ENCODE measurements at regions not wholly inside any gene's neighbourhood (a gene's known extent, or its start where the extent isn't known, plus 50 kb on each side); places are given as distances from the start of the nearest gene placed in this dataset.

DNA sequence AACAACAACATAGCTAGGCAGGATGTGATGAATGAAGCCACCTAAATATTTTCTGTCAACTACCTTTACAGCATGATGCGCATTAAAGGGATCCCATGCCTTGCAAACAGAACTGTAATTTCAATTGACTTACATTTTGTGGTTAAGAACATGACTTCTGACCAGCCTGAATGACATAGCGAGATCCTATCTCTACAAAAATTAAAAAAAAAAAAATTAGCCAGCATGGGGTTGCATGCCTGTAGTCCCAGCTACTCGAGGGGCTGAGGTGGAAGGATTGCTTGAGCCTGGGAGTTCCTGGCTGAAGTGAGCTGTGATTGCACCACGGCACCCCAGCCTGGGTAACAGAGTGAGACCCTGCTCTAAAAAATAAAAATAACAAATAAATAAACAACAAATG, 680.6 kb downstream of the IQCM start (continued):
- TF ChIP-seq SUZ12 (IDR thresholded peaks at IDR 0.05; ENCODE audit: low read length) (no peak), KDM1A (IDR thresholded peaks at IDR 0.05; ENCODE audit: borderline replicate concordance, low read length) (no peak), POU5F1 (IDR thresholded peaks at IDR 0.05; ENCODE audit: low read depth, low read length) (no peak), JUND (IDR thresholded peaks at IDR 0.05; ENCODE audit: low read length) (no peak), YY1 (IDR thresholded peaks at IDR 0.05; ENCODE audit: low read depth, low read length) (no peak), TAF1 (IDR thresholded peaks at IDR 0.05; ENCODE audit: low read depth, low read length) (no peak)
- TF ChIP-seq, protein P1, sequence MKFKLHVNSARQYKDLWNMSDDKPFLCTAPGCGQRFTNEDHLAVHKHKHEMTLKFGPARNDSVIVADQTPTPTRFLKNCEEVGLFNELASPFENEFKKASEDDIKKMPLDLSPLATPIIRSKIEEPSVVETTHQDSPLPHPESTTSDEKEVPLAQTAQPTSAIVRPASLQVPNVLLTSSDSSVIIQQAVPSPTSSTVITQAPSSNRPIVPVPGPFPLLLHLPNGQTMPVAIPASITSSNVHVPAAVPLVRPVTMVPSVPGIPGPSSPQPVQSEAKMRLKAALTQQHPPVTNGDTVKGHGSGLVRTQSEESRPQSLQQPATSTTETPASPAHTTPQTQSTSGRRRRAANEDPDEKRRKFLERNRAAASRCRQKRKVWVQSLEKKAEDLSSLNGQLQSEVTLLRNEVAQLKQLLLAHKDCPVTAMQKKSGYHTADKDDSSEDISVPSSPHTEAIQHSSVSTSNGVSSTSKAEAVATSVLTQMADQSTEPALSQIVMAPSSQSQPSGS (IDR thresholded peaks at IDR 0.05; ENCODE audit: low read length): no peak
- TF ChIP-seq, protein P2, sequence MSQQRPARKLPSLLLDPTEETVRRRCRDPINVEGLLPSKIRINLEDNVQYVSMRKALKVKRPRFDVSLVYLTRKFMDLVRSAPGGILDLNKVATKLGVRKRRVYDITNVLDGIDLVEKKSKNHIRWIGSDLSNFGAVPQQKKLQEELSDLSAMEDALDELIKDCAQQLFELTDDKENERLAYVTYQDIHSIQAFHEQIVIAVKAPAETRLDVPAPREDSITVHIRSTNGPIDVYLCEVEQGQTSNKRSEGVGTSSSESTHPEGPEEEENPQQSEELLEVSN (IDR thresholded peaks at IDR 0.05): no peak

All from H1 (cell line).